ENCODE measurements at regions not wholly inside any gene's neighbourhood (a gene's known extent, or its start where the extent isn't known, plus 50 kb on each side); places are given as distances from the start of the nearest gene placed in this dataset.

- TF ChIP-seq ZNF462 (CRISPR knock-in tag; IDR thresholded peaks at IDR 0.05) (no peak), ZNF331 (CRISPR knock-in tag; IDR thresholded peaks at IDR 0.05; ENCODE audit: low read depth) (peak; percentile 81), POLR2AphosphoS5 (IDR thresholded peaks at IDR 0.05; ENCODE audit: low read depth) (no peak), REST (IDR thresholded peaks at IDR 0.05; ENCODE audit: unreplicated experiment) (no peak)
These were observed 227.7 kb upstream of the HES1 start (continued) for GRCh38 chr3:193908181-193908744.

GRCh38 chr3:193909387-193909786, 226.6 kb upstream of the HES1 start:
- Mint-ChIP-seq H3K27me3 (ENCODE audit: insufficient read depth, low read depth, poor library complexity) (peaks cover 7% of the 10 kb centered on the region), H3K4me1 (peaks cover 14% of the 10 kb centered on the region), H3K27ac (no peak overlapping the region), H3K4me3 (no peak overlapping the region), H3K9me3 (peaks cover 10% of the 10 kb centered on the region), H3K36me3 (ENCODE audit: low read depth) (peaks cover 5% of the 10 kb centered on the region; the same call in 1 of the 3 replicates)
- peaks cover 14% of the 10 kb centered on the region for H3K4me1 ChIP-seq (ENCODE audit: insufficient read depth)
- H4K20me1 ChIP-seq (replicated peaks; ENCODE audit: insufficient read depth) = no peaks in the 10 kb centered on the region
- DNase-seq (ENCODE audit: low spot score) (no peak), ATAC-seq (no peak)
- H3K4me3 ChIP-seq = no peak overlapping the region
- H3F3A ChIP-seq (replicated peaks; ENCODE audit: low read depth) = no peaks in the 10 kb centered on the region
- H2AFZ ChIP-seq = no peak overlapping the region
- no peak overlapping the region for H3K4me2 ChIP-seq
- no peaks in the 10 kb centered on the region for H3K36me3 ChIP-seq (ENCODE audit: insufficient read depth)
- H3K79me2 ChIP-seq (replicated peaks; ENCODE audit: insufficient read depth) = no peaks in the 10 kb centered on the region
- H3K27me3 ChIP-seq (ENCODE audit: insufficient read depth) = no peaks in the 10 kb centered on the region
- no peaks in the 10 kb centered on the region for H3K9me2 ChIP-seq (ENCODE audit: insufficient read depth)
- no peak overlapping the region for H3K27ac ChIP-seq (ENCODE audit: low read depth)
- TF ChIP-seq, protein P1, sequence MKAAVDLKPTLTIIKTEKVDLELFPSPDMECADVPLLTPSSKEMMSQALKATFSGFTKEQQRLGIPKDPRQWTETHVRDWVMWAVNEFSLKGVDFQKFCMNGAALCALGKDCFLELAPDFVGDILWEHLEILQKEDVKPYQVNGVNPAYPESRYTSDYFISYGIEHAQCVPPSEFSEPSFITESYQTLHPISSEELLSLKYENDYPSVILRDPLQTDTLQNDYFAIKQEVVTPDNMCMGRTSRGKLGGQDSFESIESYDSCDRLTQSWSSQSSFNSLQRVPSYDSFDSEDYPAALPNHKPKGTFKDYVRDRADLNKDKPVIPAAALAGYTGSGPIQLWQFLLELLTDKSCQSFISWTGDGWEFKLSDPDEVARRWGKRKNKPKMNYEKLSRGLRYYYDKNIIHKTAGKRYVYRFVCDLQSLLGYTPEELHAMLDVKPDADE (IDR thresholded peaks at IDR 0.05) = no peak
- TF ChIP-seq STAT1 (IDR thresholded peaks at IDR 0.05; ENCODE audit: unreplicated experiment) (no peak), REST (IDR thresholded peaks at IDR 0.05; ENCODE audit: unreplicated experiment) (no peak), POLR2AphosphoS5 (IDR thresholded peaks at IDR 0.05; ENCODE audit: low read depth) (no peak), CREB1 (CRISPR knock-in tag; IDR thresholded peaks at IDR 0.05; ENCODE audit: low read depth) (no peak)
